Ishikawa (cell line): ENCODE measurements at regions not wholly inside any gene's neighbourhood (a gene's known extent, or its start where the extent isn't known, plus 50 kb on each side); places are given as distances from the start of the nearest gene placed in this dataset.

Source experiments
- CREB1 ChIP-seq: IDR thresholded peaks from 2 replicates; pipeline ENCODE4 v1.6.1; 2012; ENCODE audit warnings: low read depth
- RAD21 ChIP-seq: IDR thresholded peaks from 2 replicates; pipeline ENCODE4 v1.6.1; 2012; ENCODE audit warnings: low read depth
- REST ChIP-seq: IDR thresholded peaks from 2 replicates; pipeline ENCODE4 v1.6.1; 2012; ENCODE audit warnings: low read depth, mild to moderate bottlenecking
- TCF12 ChIP-seq: IDR thresholded peaks from 2 replicates; pipeline ENCODE4 v1.6.1; 2012; ENCODE audit warnings: low read depth
- YY1 ChIP-seq: IDR thresholded peaks from 2 replicates; pipeline ENCODE4 v1.6.1; 2012; ENCODE audit warnings: low read depth

- TF ChIP-seq REST: no peak
- no peak for TF ChIP-seq RAD21
- no peak for TF ChIP-seq YY1
- no peak for TF ChIP-seq TCF12
- TF ChIP-seq CREB1: no peak
Observed at GRCh38 chr5:53199882-53200281, 90.3 kb upstream of the MOCS2 start.
